HG02973 (cell line): ENCODE measurements at regions not wholly inside any gene's neighbourhood (a gene's known extent, or its start where the extent isn't known, plus 50 kb on each side); places are given as distances from the start of the nearest gene placed in this dataset.

Experiments
- ATAC-seq: cut with Tn5 transposase; IDR thresholded peaks from one replicate; pipeline ENCODE4 v1.9.1; 2021; ENCODE audit warnings: moderate library complexity; ENCODE audit not compliant: unreplicated experiment

- ATAC-seq, result no peak
Measured at GRCh38 chr6:139429580-139430145, 55.2 kb upstream of the CITED2 start.

DNA sequence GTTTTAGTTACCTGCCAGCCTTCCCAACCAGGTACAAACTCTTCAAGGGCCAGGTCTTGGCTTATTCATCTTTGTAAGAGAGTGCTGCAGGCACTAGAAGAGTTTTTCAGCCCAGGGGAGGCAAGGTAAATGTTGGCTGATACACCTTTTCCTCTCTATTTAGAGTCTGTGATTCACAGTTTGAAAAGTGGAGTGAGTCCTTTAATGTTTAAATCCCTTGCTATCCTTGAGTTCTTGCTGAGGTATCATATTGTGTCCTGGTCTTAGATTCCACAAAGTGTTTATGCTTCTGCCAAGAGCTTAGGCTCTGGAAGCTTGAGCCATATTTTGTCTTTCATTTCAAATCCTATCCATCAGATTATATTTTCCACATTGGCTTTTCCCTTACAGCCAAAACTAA, 52.8 kb upstream of the CITED2 start:
- no peak for ATAC-seq

GRCh38 chr6:139426795-139427194, 52.3 kb upstream of the CITED2 start:
- no peak for ATAC-seq

GRCh38 chr6:139425780-139426179, 51.3 kb upstream of the CITED2 start:
- no peak for ATAC-seq

DNA sequence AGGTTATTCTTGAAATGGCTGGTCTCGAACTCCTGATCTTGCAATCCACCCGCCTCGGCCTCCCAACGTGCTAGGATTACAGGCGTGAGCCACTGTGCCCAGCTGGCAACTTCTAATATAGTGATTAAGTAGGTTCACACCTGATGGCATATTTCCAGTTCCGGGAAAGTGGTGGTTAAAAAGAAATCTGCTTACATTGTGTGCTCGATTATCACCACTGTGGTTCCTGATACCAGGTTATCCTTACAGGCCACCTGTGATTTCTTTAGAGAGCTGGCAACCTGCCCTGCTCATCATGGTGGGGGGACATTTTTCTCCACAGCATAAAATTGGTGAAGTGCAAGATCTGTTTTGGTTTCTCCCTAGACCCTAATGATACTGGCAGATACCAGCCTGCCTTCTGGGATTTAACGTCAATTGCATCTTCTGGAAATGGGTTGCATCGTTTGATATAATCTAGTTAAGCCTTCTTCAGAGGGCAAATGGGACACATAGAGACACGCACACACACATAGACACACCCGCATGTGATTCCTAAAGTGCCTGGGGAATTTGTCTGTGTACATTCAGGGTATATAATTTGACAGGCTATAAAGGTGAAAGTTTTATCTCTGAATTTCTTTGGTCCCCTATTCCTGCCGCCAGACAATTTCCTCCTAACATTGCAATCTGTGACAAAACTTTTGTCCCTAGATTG, 49.7 kb upstream of the CITED2 start:
- ATAC-seq, result no peak
